ENCODE measurements at regions not wholly inside any gene's neighbourhood (a gene's known extent, or its start where the extent isn't known, plus 50 kb on each side); places are given as distances from the start of the nearest gene placed in this dataset.

- no peak for DNase-seq
These were observed 50.5 kb upstream of the PRDM1 start for GRCh38 chr6:106035655-106036054.

GRCh38 chr6:106033806-106034205 lies 52.3 kb upstream of the PRDM1 start:
- no peak for DNase-seq

GRCh38 chr6:106027758-106028157 lies 58.4 kb upstream of the PRDM1 start:
- no peak for DNase-seq

GRCh38 chr6:106026748-106027715 lies 59.1 kb upstream of the PRDM1 start:
- DNase-seq = no peak

- no peak for DNase-seq
These were observed 60.5 kb upstream of the PRDM1 start for GRCh38 chr6:106025655-106026054.

GRCh38 chr6:106022801-106023200 lies 63.3 kb upstream of the PRDM1 start:
- DNase-seq = no peak

GRCh38 chr6:106017454-106017853 lies 68.7 kb upstream of the PRDM1 start:
- DNase-seq = no peak

- DNase-seq = no peak
These were observed 71.2 kb upstream of the PRDM1 start for GRCh38 chr6:106014955-106015354.

- DNase-seq = no peak
These were observed 74.7 kb upstream of the PRDM1 start for GRCh38 chr6:106011476-106011875.

GRCh38 chr6:106005954-106006353 lies 80.2 kb upstream of the PRDM1 start:
- DNase-seq = no peak

GRCh38 chr6:106005013-106005412 lies 81.1 kb upstream of the PRDM1 start:
- DNase-seq = no peak

- DNase-seq = no peak
These were observed 82.7 kb upstream of the PRDM1 start for GRCh38 chr6:106003268-106003987.

GRCh38 chr6:106002005-106002404 lies 84.1 kb upstream of the PRDM1 start:
- DNase-seq = no peak

GRCh38 chr6:106000935-106001334 lies 85.2 kb upstream of the PRDM1 start:
- no peak for DNase-seq

GRCh38 chr6:105997482-105997881 lies 88.7 kb upstream of the PRDM1 start:
- DNase-seq = no peak

GRCh38 chr6:105995391-105995865 lies 90.7 kb upstream of the PRDM1 start:
- DNase-seq = no peak

- DNase-seq = peak; percentile 52
These were observed 91.3 kb upstream of the PRDM1 start for GRCh38 chr6:105994591-105995390.

GRCh38 chr6:105994118-105994590 lies 92.0 kb upstream of the PRDM1 start:
- DNase-seq = peak; percentile 56 to 69

GRCh38 chr6:105993341-105994117 lies 92.6 kb upstream of the PRDM1 start:
- DNase-seq = no peak

- DNase-seq = peak; percentile 88 to 93
These were observed 93.7 kb upstream of the PRDM1 start for GRCh38 chr6:105992315-105992961.

GRCh38 chr6:105991561-105992314 lies 94.4 kb upstream of the PRDM1 start:
- peak in 1 of 2 donors; percentile 46 for DNase-seq
